Choroid plexus epithelial cell (primary cell): ENCODE measurements at regions not wholly inside any gene's neighbourhood (a gene's known extent, or its start where the extent isn't known, plus 50 kb on each side); places are given as distances from the start of the nearest gene placed in this dataset.

Source experiments
- DNase-seq: peaks from one replicate; pipeline ENCODE4 v3.0.0-alpha.2; 2010; ENCODE audit warnings: low read depth
- H3K4me3 ChIP-seq: 2 replicates; pipeline ENCODE4 v1.5.1; 2011; ENCODE audit warnings: low read depth, mild to moderate bottlenecking, control low read depth, low read length, moderate library complexity
- CTCF ChIP-seq: conservative IDR thresholded peaks from 2 replicates; pipeline ENCODE4 v1.5.1; 2011; ENCODE audit warnings: low read depth, mild to moderate bottlenecking, control low read depth, inconsistent platforms, low read length, moderate library complexity

- peak; percentile 94 for DNase-seq
- TF ChIP-seq CTCF = no peak
- peak overlapping the region; percentile 22 for H3K4me3 ChIP-seq
These were observed 62.5 kb upstream of the PPARA start for GRCh38 chr22:46087816-46088277.

- peak; percentile 76 for DNase-seq
- no peak for TF ChIP-seq CTCF
These were observed 61.6 kb upstream of the PPARA start for GRCh38 chr22:46088541-46089311.

GRCh38 chr22:46089426-46090035 lies 60.8 kb upstream of the PPARA start:
- TF ChIP-seq CTCF = no peak
- no peak for DNase-seq
- no peak overlapping the region for H3K4me3 ChIP-seq

More at GRCh38 chr22:46088541-46089311, 61.6 kb upstream of the PPARA start:
- H3K4me3 ChIP-seq = no peak overlapping the region

- DNase-seq = no peak
- TF ChIP-seq CTCF = no peak
- H3K4me3 ChIP-seq = no peak overlapping the region
These were observed 60.2 kb upstream of the PPARA start for GRCh38 chr22:46090036-46090591.

- no peak for DNase-seq
- no peak for TF ChIP-seq CTCF
- H3K4me3 ChIP-seq = no peak overlapping the region
These were observed 59.6 kb upstream of the PPARA start for GRCh38 chr22:46090631-46091201.

- no peak for TF ChIP-seq CTCF
- DNase-seq = no peak
- no peak overlapping the region for H3K4me3 ChIP-seq
These were observed 58.9 kb upstream of the PPARA start for GRCh38 chr22:46091277-46091977.
